Left ventricle myocardium inferior (tissue), 1 donor: ENCODE measurements at regions not wholly inside any gene's neighbourhood (a gene's known extent, or its start where the extent isn't known, plus 50 kb on each side); places are given as distances from the start of the nearest gene placed in this dataset.

Experiments used
- DNase-seq: peaks from one replicate; pipeline ENCODE4 v3.0.0-alpha.2; 2020
- H3K27ac ChIP-seq: fragments of 200-600 bp; replicated peaks from 2 replicates; pipeline ENCODE4 v1.8.0; 2021
- H3K27me3 ChIP-seq: fragments of 200-600 bp; 2 replicates; pipeline ENCODE4 v1.8.0; 2021; ENCODE audit warnings: low read depth
- H3K36me3 ChIP-seq: fragments of 200-600 bp; 2 replicates; pipeline ENCODE4 v1.8.0; 2021
- H3K4me1 ChIP-seq: fragments of 200-600 bp; 2 replicates; pipeline ENCODE4 v1.8.0; 2021
- H3K4me3 ChIP-seq: fragments of 200-600 bp; 2 replicates; pipeline ENCODE4 v1.8.0; 2021; ENCODE audit warnings: mild to moderate bottlenecking, moderate library complexity
- H3K9me3 ChIP-seq: fragments of 200-600 bp; replicated peaks from 2 replicates; pipeline ENCODE4 v1.8.0; 2021
- CTCF ChIP-seq: fragments of 200-600 bp; IDR thresholded peaks from 2 replicates; pipeline ENCODE4 v1.8.0; 2021; ENCODE audit warnings: antibody characterized with exemption, mild to moderate bottlenecking, borderline replicate concordance
- intact Hi-C: fragments of 100-400 bp; cut with micrococcal nuclease; formaldehyde crosslinking; loops from one replicate; pipeline ENCODE4 v1.11.0; 2022
- donor health status: DM: no; HTN: yes; CAD: no; lungs with severe emphysema.

GRCh38 chr2:101538076-101538475 lies 63.2 kb upstream of the RFX8 start:
- no peak for DNase-seq
- Histone ChIP-seq H3K27ac (no peak overlapping the region), H3K36me3 (no peaks in the 10 kb centered on the region), H3K27me3 (no peaks in the 10 kb centered on the region), H3K4me3 (no peak overlapping the region), H3K9me3 (peaks cover 4% of the 10 kb centered on the region), H3K4me1 (peaks cover 12% of the 10 kb centered on the region)
- intact Hi-C loops: no loop called here
- no peak for TF ChIP-seq CTCF

- DNase-seq: no peak
- Histone ChIP-seq H3K4me3 (no peak overlapping the region), H3K9me3 (no peaks in the 10 kb centered on the region), H3K27ac (peak overlapping the region; percentile 50), H3K27me3 (no peaks in the 10 kb centered on the region), H3K4me1 (peaks cover 12% of the 10 kb centered on the region), H3K36me3 (no peaks in the 10 kb centered on the region)
- TF ChIP-seq CTCF: no peak
- intact Hi-C loops: no loop called here
Observed at GRCh38 chr2:101534149-101534611, 59.3 kb upstream of the RFX8 start.

GRCh38 chr2:101533561-101534148 lies 58.7 kb upstream of the RFX8 start:
- DNase-seq: no peak
- intact Hi-C loops: no loop called here
- no peak for TF ChIP-seq CTCF
- Histone ChIP-seq H3K27ac (peak overlapping the region; percentile 50), H3K4me1 (peaks cover 12% of the 10 kb centered on the region), H3K27me3 (no peaks in the 10 kb centered on the region), H3K4me3 (no peak overlapping the region), H3K36me3 (no peaks in the 10 kb centered on the region), H3K9me3 (no peaks in the 10 kb centered on the region)

DNA sequence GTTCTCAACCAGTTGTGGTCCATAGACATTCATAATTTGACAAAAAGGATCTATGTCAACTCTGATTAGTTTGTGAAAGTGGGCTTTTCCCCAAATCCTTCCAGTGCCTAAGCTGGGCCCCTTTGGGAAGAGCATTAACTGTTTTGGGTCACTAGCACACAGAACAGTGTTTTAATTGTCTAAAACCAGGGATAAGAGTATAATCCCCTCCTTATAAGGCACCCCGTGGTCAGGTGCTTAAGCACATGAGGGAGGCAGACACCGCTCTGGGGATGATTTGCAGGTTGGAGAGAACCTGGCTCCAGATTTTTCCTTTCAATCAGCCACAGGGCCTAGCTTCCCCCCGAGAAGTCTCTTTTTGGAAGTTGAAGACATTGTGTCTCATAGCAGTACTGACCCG lies 53.6 kb upstream of the RFX8 start:
- Histone ChIP-seq H3K4me3 (no peak overlapping the region), H3K36me3 (no peaks in the 10 kb centered on the region), H3K4me1 (peaks cover 1% of the 10 kb centered on the region), H3K9me3 (no peaks in the 10 kb centered on the region), H3K27me3 (no peaks in the 10 kb centered on the region), H3K27ac (no peak overlapping the region)
- no peak for TF ChIP-seq CTCF
- DNase-seq: no peak
- intact Hi-C loops: no loop called here

GRCh38 chr2:101524806-101525430 lies 50.0 kb upstream of the RFX8 start:
- intact Hi-C loops: no loop called here
- H3K36me3 ChIP-seq: no peaks in the 10 kb centered on the region
- no peaks in the 10 kb centered on the region for H3K9me3 ChIP-seq
- no peaks in the 10 kb centered on the region for H3K27me3 ChIP-seq
- TF ChIP-seq CTCF: no peak
- peaks cover 9% of the 10 kb centered on the region for H3K4me1 ChIP-seq
- H3K4me3 ChIP-seq: no peak overlapping the region
- no peak overlapping the region for H3K27ac ChIP-seq
- DNase-seq: no peak
